ENCODE measurements at regions not wholly inside any gene's neighbourhood (a gene's known extent, or its start where the extent isn't known, plus 50 kb on each side); places are given as distances from the start of the nearest gene placed in this dataset.

DNA sequence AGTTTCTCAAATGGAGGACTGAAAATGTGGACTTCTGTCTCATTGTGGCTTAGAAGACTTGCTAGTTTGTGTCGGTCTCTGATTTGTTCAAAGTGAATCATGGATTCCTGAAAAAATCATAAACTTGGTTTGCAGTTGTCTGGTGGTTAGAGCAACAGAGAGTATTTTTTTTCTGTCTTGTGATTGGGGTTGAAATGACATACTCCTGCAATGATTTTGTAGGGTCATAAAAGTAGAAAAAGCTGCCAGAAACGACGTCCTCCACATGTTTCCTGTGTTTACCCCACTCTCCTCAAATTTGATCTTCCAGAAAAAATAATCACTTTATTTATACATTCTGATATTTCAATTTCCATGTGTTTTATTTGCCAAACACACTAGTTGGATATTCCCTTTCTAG lies 219.2 kb upstream of the PGR start (continued):
- TF ChIP-seq, protein P1, sequence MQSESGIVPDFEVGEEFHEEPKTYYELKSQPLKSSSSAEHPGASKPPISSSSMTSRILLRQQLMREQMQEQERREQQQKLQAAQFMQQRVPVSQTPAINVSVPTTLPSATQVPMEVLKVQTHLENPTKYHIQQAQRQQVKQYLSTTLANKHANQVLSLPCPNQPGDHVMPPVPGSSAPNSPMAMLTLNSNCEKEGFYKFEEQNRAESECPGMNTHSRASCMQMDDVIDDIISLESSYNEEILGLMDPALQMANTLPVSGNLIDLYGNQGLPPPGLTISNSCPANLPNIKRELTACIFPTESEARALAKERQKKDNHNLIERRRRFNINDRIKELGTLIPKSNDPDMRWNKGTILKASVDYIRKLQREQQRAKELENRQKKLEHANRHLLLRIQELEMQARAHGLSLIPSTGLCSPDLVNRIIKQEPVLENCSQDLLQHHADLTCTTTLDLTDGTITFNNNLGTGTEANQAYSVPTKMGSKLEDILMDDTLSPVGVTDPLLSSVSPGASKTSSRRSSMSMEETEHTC (IDR thresholded peaks at IDR 0.05), result no peak

DNA sequence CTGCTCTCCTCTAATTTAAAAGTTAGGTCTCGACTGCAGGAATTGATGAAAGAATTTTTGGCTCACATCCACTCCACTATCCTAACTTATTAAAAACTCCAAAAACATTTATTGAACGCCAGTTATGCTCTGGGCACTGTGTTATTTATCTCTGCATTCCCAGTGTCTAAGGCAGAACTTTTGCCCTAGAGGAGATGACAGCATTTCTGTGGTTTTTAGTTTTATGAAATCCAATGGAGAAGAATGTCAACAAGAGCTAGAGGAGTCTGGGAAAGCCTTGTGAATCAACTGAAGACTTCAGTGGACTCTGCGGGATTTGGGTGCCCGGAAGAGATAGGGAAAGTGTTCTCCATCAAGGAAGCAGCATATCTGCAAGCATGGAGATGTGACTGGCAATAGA lies 217.0 kb upstream of the PGR start:
- in situ Hi-C loops (cut with MboI), result no loop called here
- H3K4me1 ChIP-seq (replicated peaks in 1 of 2; ENCODE audit: control insufficient read depth in 2 of 2, insufficient read depth in 2 of 2, low read length in 2 of 2), result no peaks in the 10 kb centered on the region
- H3K9me3 ChIP-seq (replicated peaks; ENCODE audit: control insufficient read depth, insufficient read depth, low read depth, low read length), result no peaks in the 10 kb centered on the region
- TF ChIP-seq ZNF124 (CRISPR knock-in tag; IDR thresholded peaks at IDR 0.05) (no peak), SMARCA4 (IDR thresholded peaks at IDR 0.05) (no peak), COPS2 (conservative IDR thresholded peaks at IDR 0.05) (no peak), THRAP3 (IDR thresholded peaks at IDR 0.05; ENCODE audit: borderline replicate concordance) (no peak)
- H3K27me3 ChIP-seq (ENCODE audit: control insufficient read depth in 2 of 2, insufficient read depth in 2 of 2, low read length in 2 of 2), result no peaks in the 10 kb centered on the region
- DNase-seq (ENCODE audit: extremely low read depth in 1 of 4, low spot score in 3 of 4) (no peak), FAIRE-seq (no peak), ATAC-seq (no peak)
- CTCF ChIA-PET (ENCODE audit: low intra/inter-chr PET ratio), result no interaction called here
- no peak overlapping the region for H3K27ac ChIP-seq (ENCODE audit: extremely low read depth, low read depth, low read length)
- no peaks in the 10 kb centered on the region for H3K9me1 ChIP-seq (ENCODE audit: control insufficient read depth, insufficient read depth, low read length)
- no peak overlapping the region for H3K9ac ChIP-seq (ENCODE audit: insufficient read depth in 1 of 2, low read depth in 2 of 2, low read length in 2 of 2)
- H3K36me3 ChIP-seq (ENCODE audit: control insufficient read depth, insufficient read depth, low read length), result no peaks in the 10 kb centered on the region
- no peaks in the 10 kb centered on the region for H4K20me1 ChIP-seq (replicated peaks; ENCODE audit: control insufficient read depth, insufficient read depth, low read length)
- intact Hi-C loops (cut with micrococcal nuclease), result no loop called here
- BruUV-seq (replicated peaks), result no TSS peak
- H2AFZ ChIP-seq (ENCODE audit: low read depth, low read length), result no peak overlapping the region
- no peak overlapping the region for H3K4me2 ChIP-seq (ENCODE audit: insufficient read depth, low read length)
- 4% methylated on average over 4 of the region's 4 CpGs for WGBS (ENCODE audit: insufficient coverage, low coverage, missing lambda C conversion rate)
- H3K79me2 ChIP-seq (ENCODE audit: control insufficient read depth, insufficient read depth, low read length), result no peaks in the 10 kb centered on the region
- no peak overlapping the region for H3K4me3 ChIP-seq
- POLR2A ChIA-PET, result no interaction called here
